SK-N-SH (cell line): ENCODE measurements at regions not wholly inside any gene's neighbourhood (a gene's known extent, or its start where the extent isn't known, plus 50 kb on each side); places are given as distances from the start of the nearest gene placed in this dataset.

Experiments
- CHD2 ChIP-seq: fragments of 150-350 bp; IDR thresholded peaks from 2 replicates; pipeline ENCODE4 v1.6.1; 2018; ENCODE audit warnings: low read length; ENCODE audit not compliant: partially characterized antibody
- CTCF ChIP-seq: fragments of 200-600 bp; sonication (generic); IDR thresholded peaks from 2 replicates; pipeline ENCODE4 v1.6.1; 2017; ENCODE audit warnings: antibody characterized with exemption, mild to moderate bottlenecking, moderate library complexity
- JUND ChIP-seq: IDR thresholded peaks from 2 replicates; pipeline ENCODE4 v1.4.0; 2012
- MEF2A ChIP-seq: IDR thresholded peaks from 2 replicates; pipeline ENCODE4 v1.4.0; 2012; ENCODE audit warnings: low read depth, borderline replicate concordance
- RAD21 ChIP-seq: IDR thresholded peaks from 2 replicates; pipeline ENCODE4 v1.6.1; 2012; ENCODE audit warnings: mild to moderate bottlenecking, low read length
- YY1 ChIP-seq: IDR thresholded peaks from 2 replicates; pipeline ENCODE4 v1.4.0; 2012; ENCODE audit warnings: low read depth, mild to moderate bottlenecking
- ZBTB33 ChIP-seq: IDR thresholded peaks from 2 replicates; pipeline ENCODE4 v1.4.0; 2012; ENCODE audit warnings: low read depth, borderline replicate concordance
- TF ChIP-seq, protein P1 (sequence below): IDR thresholded peaks from 2 replicates; pipeline ENCODE4 v1.6.1; 2012; ENCODE audit warnings: mild to moderate bottlenecking, low read depth, low read length, moderate library complexity

DNA sequence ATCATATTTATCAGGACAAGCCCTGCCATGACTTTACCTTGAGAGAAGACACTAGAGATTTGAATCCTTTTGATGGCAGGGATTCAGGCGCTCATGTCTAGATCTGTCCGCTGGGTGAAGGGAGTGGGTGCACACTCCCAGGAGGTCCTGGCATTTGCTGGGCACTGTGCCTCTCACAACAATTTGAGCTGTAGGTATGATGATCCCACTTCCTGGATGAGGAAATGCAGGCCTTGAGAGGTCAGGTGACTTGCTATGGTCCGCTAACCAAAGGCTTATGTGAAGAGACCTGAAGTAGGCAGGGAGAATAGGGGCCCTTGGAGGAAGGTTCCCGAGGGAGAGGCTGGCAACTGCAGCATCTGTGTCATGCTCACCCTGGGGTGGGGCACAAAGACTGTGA is 206.1 kb downstream of the HAUS1 start:
- TF ChIP-seq, protein P1, sequence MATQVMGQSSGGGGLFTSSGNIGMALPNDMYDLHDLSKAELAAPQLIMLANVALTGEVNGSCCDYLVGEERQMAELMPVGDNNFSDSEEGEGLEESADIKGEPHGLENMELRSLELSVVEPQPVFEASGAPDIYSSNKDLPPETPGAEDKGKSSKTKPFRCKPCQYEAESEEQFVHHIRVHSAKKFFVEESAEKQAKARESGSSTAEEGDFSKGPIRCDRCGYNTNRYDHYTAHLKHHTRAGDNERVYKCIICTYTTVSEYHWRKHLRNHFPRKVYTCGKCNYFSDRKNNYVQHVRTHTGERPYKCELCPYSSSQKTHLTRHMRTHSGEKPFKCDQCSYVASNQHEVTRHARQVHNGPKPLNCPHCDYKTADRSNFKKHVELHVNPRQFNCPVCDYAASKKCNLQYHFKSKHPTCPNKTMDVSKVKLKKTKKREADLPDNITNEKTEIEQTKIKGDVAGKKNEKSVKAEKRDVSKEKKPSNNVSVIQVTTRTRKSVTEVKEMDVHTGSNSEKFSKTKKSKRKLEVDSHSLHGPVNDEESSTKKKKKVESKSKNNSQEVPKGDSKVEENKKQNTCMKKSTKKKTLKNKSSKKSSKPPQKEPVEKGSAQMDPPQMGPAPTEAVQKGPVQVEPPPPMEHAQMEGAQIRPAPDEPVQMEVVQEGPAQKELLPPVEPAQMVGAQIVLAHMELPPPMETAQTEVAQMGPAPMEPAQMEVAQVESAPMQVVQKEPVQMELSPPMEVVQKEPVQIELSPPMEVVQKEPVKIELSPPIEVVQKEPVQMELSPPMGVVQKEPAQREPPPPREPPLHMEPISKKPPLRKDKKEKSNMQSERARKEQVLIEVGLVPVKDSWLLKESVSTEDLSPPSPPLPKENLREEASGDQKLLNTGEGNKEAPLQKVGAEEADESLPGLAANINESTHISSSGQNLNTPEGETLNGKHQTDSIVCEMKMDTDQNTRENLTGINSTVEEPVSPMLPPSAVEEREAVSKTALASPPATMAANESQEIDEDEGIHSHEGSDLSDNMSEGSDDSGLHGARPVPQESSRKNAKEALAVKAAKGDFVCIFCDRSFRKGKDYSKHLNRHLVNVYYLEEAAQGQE: no peak
- TF ChIP-seq CHD2 (no peak), JUND (no peak), ZBTB33 (no peak), YY1 (no peak), CTCF (no peak), MEF2A (no peak), RAD21 (no peak)
